ENCODE measurements at regions not wholly inside any gene's neighbourhood (a gene's known extent, or its start where the extent isn't known, plus 50 kb on each side); places are given as distances from the start of the nearest gene placed in this dataset.
"Not testable (repeated sequence)": the region's sequence is repeated elsewhere in the genome, so short reads cannot be mapped to it uniquely, and the experiment has no call there.

- DNase-seq, result no peak
- no peaks in the 10 kb centered on the region for H4K20me1 ChIP-seq (ENCODE audit: insufficient read depth)
- no peak overlapping the region for H3K9ac ChIP-seq
- no peak overlapping the region for H3K4me3 ChIP-seq
- H3K27me3 ChIP-seq (replicated peaks; ENCODE audit: insufficient read depth), result no peaks in the 10 kb centered on the region
- H3K27ac ChIP-seq, result no peak overlapping the region
- no peaks in the 10 kb centered on the region for H3K9me3 ChIP-seq (ENCODE audit: low read depth)
- in situ Hi-C loops (cut with MboI), result no loop called here
- no peak for TF ChIP-seq EZH2 (IDR thresholded peaks at IDR 0.05; ENCODE audit: insufficient read depth, poor library complexity, severe bottlenecking)
- no peak for TF ChIP-seq EZH2phosphoT487 (IDR thresholded peaks at IDR 0.05; ENCODE audit: insufficient read depth, low read depth)
- no peaks in the 10 kb centered on the region for H3F3A ChIP-seq (ENCODE audit: insufficient read depth)
- H2AFZ ChIP-seq, result no peak overlapping the region
- no peak overlapping the region for H3K4me2 ChIP-seq (ENCODE audit: unreplicated experiment)
- 17 to 27% methylated on average over 4 of the region's 4 CpGs for WGBS, 2 experiments (ENCODE audit: low coverage in 1 of 2, low lambda C conversion rate in 2 of 2, missing lambda C conversion rate in 2 of 2)
- no peaks in the 10 kb centered on the region for H3K36me3 ChIP-seq (ENCODE audit: low read depth)
- no peaks in the 10 kb centered on the region for H3K79me2 ChIP-seq (ENCODE audit: insufficient read depth)
- H3K9me2 ChIP-seq (ENCODE audit: insufficient read depth), result no peaks in the 10 kb centered on the region
- H3K4me1 ChIP-seq (ENCODE audit: insufficient read depth), result no peaks in the 10 kb centered on the region
Observed at GRCh38 chrX:108946531-108946930, 210.2 kb upstream of the IRS4 start.

GRCh38 chrX:108945883-108946523 lies 209.6 kb upstream of the IRS4 start:
- Histone ChIP-seq H3K27ac (no peak overlapping the region), H3K79me2 (ENCODE audit: insufficient read depth) (no peaks in the 10 kb centered on the region), H3K4me1 (ENCODE audit: insufficient read depth) (no peaks in the 10 kb centered on the region), H3K9me2 (ENCODE audit: insufficient read depth) (no peaks in the 10 kb centered on the region), H3K9me3 (ENCODE audit: low read depth) (no peaks in the 10 kb centered on the region), H3K36me3 (ENCODE audit: low read depth) (no peaks in the 10 kb centered on the region), H3F3A (ENCODE audit: insufficient read depth) (no peaks in the 10 kb centered on the region), H3K4me2 (ENCODE audit: unreplicated experiment) (no peak overlapping the region), H3K4me3 (no peak overlapping the region), H2AFZ (no peak overlapping the region), H3K27me3 (replicated peaks; ENCODE audit: insufficient read depth) (no peaks in the 10 kb centered on the region), H3K9ac (no peak overlapping the region), H4K20me1 (ENCODE audit: insufficient read depth) (no peaks in the 10 kb centered on the region)
- in situ Hi-C loops (cut with MboI), result no loop called here
- DNase-seq, result no peak
- TF ChIP-seq EZH2 (IDR thresholded peaks at IDR 0.05; ENCODE audit: insufficient read depth, poor library complexity, severe bottlenecking) (no peak), EZH2phosphoT487 (IDR thresholded peaks at IDR 0.05; ENCODE audit: insufficient read depth, low read depth) (no peak)
- WGBS, 2 experiments (ENCODE audit: low coverage in 1 of 2, low lambda C conversion rate in 2 of 2, missing lambda C conversion rate in 2 of 2), result 6 to 25% methylated on average over 2 of the region's 3 CpGs

- Histone ChIP-seq H2AFZ (no peak overlapping the region), H3K9ac (no peak overlapping the region), H3K9me2 (ENCODE audit: insufficient read depth) (no peaks in the 10 kb centered on the region), H3K4me3 (no peak overlapping the region), H3K4me1 (ENCODE audit: insufficient read depth) (no peaks in the 10 kb centered on the region), H3K9me3 (ENCODE audit: low read depth) (no peaks in the 10 kb centered on the region), H3K4me2 (ENCODE audit: unreplicated experiment) (no peak overlapping the region), H4K20me1 (ENCODE audit: insufficient read depth) (no peaks in the 10 kb centered on the region), H3K27me3 (replicated peaks; ENCODE audit: insufficient read depth) (no peaks in the 10 kb centered on the region), H3K27ac (no peak overlapping the region), H3K36me3 (ENCODE audit: low read depth) (no peaks in the 10 kb centered on the region), H3F3A (ENCODE audit: insufficient read depth) (no peaks in the 10 kb centered on the region), H3K79me2 (ENCODE audit: insufficient read depth) (no peaks in the 10 kb centered on the region)
- in situ Hi-C loops (cut with MboI), result no loop called here
- TF ChIP-seq EZH2phosphoT487 (IDR thresholded peaks at IDR 0.05; ENCODE audit: insufficient read depth, low read depth) (no peak), EZH2 (IDR thresholded peaks at IDR 0.05; ENCODE audit: insufficient read depth, poor library complexity, severe bottlenecking) (no peak)
- DNase-seq, result no peak
Observed at GRCh38 chrX:108914791-108915190, 178.4 kb upstream of the IRS4 start.

- H3K9me2 ChIP-seq (ENCODE audit: insufficient read depth); H3F3A ChIP-seq (ENCODE audit: insufficient read depth); DNase-seq; H3K36me3 ChIP-seq (ENCODE audit: low read depth); in situ Hi-C loops (cut with MboI); H3K27me3 ChIP-seq (replicated peaks; ENCODE audit: insufficient read depth); H3K4me1 ChIP-seq (ENCODE audit: insufficient read depth); H3K27ac ChIP-seq; H2AFZ ChIP-seq; H3K9me3 ChIP-seq (ENCODE audit: low read depth); H3K79me2 ChIP-seq (ENCODE audit: insufficient read depth); H3K9ac ChIP-seq; H3K4me2 ChIP-seq (ENCODE audit: unreplicated experiment); H4K20me1 ChIP-seq (ENCODE audit: insufficient read depth); H3K4me3 ChIP-seq: not testable (repeated sequence)
- WGBS, 2 experiments (ENCODE audit: low coverage in 1 of 2, low lambda C conversion rate in 2 of 2, missing lambda C conversion rate in 2 of 2), result 35 to 40% methylated on average over 4 to 5 of the region's 5 CpGs
Observed at GRCh38 chrX:108903831-108904230, 167.5 kb upstream of the IRS4 start.

- Histone ChIP-seq H3F3A (ENCODE audit: insufficient read depth) (no peaks in the 10 kb centered on the region), H3K36me3 (ENCODE audit: low read depth) (no peaks in the 10 kb centered on the region), H3K4me1 (ENCODE audit: insufficient read depth) (no peaks in the 10 kb centered on the region), H4K20me1 (ENCODE audit: insufficient read depth) (no peaks in the 10 kb centered on the region), H3K9me2 (ENCODE audit: insufficient read depth) (no peaks in the 10 kb centered on the region), H3K4me2 (ENCODE audit: unreplicated experiment) (no peak overlapping the region), H3K27me3 (replicated peaks; ENCODE audit: insufficient read depth) (no peaks in the 10 kb centered on the region), H3K4me3 (no peak overlapping the region), H3K9ac (no peak overlapping the region), H3K9me3 (ENCODE audit: low read depth) (no peaks in the 10 kb centered on the region), H3K27ac (no peak overlapping the region), H3K79me2 (ENCODE audit: insufficient read depth) (no peaks in the 10 kb centered on the region), H2AFZ (no peak overlapping the region)
- WGBS, 2 experiments (ENCODE audit: low coverage in 1 of 2, low lambda C conversion rate in 2 of 2, missing lambda C conversion rate in 2 of 2), result 11 to 17% methylated on average over 1 of the region's 1 CpG
- in situ Hi-C loops (cut with MboI), result no loop called here
- TF ChIP-seq EZH2phosphoT487 (IDR thresholded peaks at IDR 0.05; ENCODE audit: insufficient read depth, low read depth) (no peak), EZH2 (IDR thresholded peaks at IDR 0.05; ENCODE audit: insufficient read depth, poor library complexity, severe bottlenecking) (no peak)
- no peak for DNase-seq
Observed at GRCh38 chrX:108900333-108900732, 164.0 kb upstream of the IRS4 start.

- H3K27ac ChIP-seq; in situ Hi-C loops (cut with MboI): not testable (repeated sequence)
Observed at GRCh38 chrX:108896349-108896748, 160.0 kb upstream of the IRS4 start.

More at GRCh38 chrX:108896349-108896748, 160.0 kb upstream of the IRS4 start:
- not testable (repeated sequence) for H3K79me2 ChIP-seq (ENCODE audit: insufficient read depth); H3F3A ChIP-seq (ENCODE audit: insufficient read depth); H2AFZ ChIP-seq; H4K20me1 ChIP-seq (ENCODE audit: insufficient read depth); H3K9ac ChIP-seq; H3K4me2 ChIP-seq (ENCODE audit: unreplicated experiment); DNase-seq; H3K4me3 ChIP-seq; H3K9me2 ChIP-seq (ENCODE audit: insufficient read depth); H3K36me3 ChIP-seq (ENCODE audit: low read depth); H3K27me3 ChIP-seq (replicated peaks; ENCODE audit: insufficient read depth); H3K9me3 ChIP-seq (ENCODE audit: low read depth); H3K4me1 ChIP-seq (ENCODE audit: insufficient read depth)

Measured in GM23248 (cell line).